ENCODE measurements at regions not wholly inside any gene's neighbourhood (a gene's known extent, or its start where the extent isn't known, plus 50 kb on each side); places are given as distances from the start of the nearest gene placed in this dataset.

- peaks cover 0 to 5% of the 10 kb centered on the region in 2 donors for H3K4me1 ChIP-seq
- no peak overlapping the region for H3K27ac ChIP-seq
- DNase-seq (ENCODE audit: low spot score): no peak
- no peaks in the 10 kb centered on the region for H3K36me3 ChIP-seq
- TF ChIP-seq, protein P1, sequence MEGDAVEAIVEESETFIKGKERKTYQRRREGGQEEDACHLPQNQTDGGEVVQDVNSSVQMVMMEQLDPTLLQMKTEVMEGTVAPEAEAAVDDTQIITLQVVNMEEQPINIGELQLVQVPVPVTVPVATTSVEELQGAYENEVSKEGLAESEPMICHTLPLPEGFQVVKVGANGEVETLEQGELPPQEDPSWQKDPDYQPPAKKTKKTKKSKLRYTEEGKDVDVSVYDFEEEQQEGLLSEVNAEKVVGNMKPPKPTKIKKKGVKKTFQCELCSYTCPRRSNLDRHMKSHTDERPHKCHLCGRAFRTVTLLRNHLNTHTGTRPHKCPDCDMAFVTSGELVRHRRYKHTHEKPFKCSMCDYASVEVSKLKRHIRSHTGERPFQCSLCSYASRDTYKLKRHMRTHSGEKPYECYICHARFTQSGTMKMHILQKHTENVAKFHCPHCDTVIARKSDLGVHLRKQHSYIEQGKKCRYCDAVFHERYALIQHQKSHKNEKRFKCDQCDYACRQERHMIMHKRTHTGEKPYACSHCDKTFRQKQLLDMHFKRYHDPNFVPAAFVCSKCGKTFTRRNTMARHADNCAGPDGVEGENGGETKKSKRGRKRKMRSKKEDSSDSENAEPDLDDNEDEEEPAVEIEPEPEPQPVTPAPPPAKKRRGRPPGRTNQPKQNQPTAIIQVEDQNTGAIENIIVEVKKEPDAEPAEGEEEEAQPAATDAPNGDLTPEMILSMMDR (IDR thresholded peaks at IDR 0.05): no peak
- H3K9me3 ChIP-seq: no peaks in the 10 kb centered on the region
- H3K4me3 ChIP-seq: no peak overlapping the region
- no peaks in the 10 kb centered on the region for H3K27me3 ChIP-seq
Measured at GRCh38 chr1:184219883-184220282, 166.9 kb upstream of the C1orf21 start.

DNA sequence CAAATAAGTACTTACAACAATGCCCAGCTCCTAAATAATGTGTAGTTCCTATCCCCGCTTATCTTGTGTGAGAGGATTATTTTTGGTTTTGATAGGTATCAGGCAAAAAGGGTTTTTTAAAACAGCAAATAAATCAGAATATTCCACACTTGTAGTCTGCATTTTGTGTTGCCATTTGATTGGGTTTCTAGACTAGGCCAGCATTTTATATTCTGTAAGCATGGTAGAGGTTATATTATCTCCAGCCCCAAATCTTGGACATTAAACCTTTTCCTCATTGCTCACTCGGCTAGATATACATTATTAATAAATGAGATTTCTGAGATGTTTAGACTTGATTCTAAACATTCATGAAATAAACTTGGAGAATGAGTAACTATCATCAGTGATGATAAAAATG is 165.7 kb upstream of the C1orf21 start:
- peaks cover 0 to 5% of the 10 kb centered on the region in 2 donors for H3K4me1 ChIP-seq
- H3K27me3 ChIP-seq: no peaks in the 10 kb centered on the region
- no peaks in the 10 kb centered on the region for H3K9me3 ChIP-seq
- no peaks in the 10 kb centered on the region for H3K36me3 ChIP-seq
- DNase-seq (ENCODE audit: low spot score): no peak
- no peak overlapping the region for H3K4me3 ChIP-seq
- TF ChIP-seq, protein P1 (IDR thresholded peaks at IDR 0.05): no peak
- H3K27ac ChIP-seq: no peak overlapping the region

GRCh38 chr1:184222652-184223052 is 164.2 kb upstream of the C1orf21 start:
- H3K27ac ChIP-seq: no peak overlapping the region
- H3K4me3 ChIP-seq: peak overlapping the region in 1 of 2 donors; percentile 33
- H3K9me3 ChIP-seq: no peaks in the 10 kb centered on the region
- H3K36me3 ChIP-seq: no peaks in the 10 kb centered on the region
- DNase-seq (ENCODE audit: low spot score): no peak
- no peaks in the 10 kb centered on the region for H3K27me3 ChIP-seq
- TF ChIP-seq, protein P1 (IDR thresholded peaks at IDR 0.05): peak; percentile 90 to 97
- peaks cover 0 to 5% of the 10 kb centered on the region in 2 donors for H3K4me1 ChIP-seq

GRCh38 chr1:184223216-184223615 is 163.6 kb upstream of the C1orf21 start:
- H3K27me3 ChIP-seq: no peaks in the 10 kb centered on the region
- H3K4me1 ChIP-seq: peaks cover 0 to 5% of the 10 kb centered on the region in 2 donors
- H3K36me3 ChIP-seq: no peaks in the 10 kb centered on the region
- H3K4me3 ChIP-seq: peak overlapping the region in 1 of 2 donors; percentile 33
- no peak overlapping the region for H3K27ac ChIP-seq
- TF ChIP-seq, protein P1 (IDR thresholded peaks at IDR 0.05): no peak
- DNase-seq (ENCODE audit: low spot score): no peak
- H3K9me3 ChIP-seq: no peaks in the 10 kb centered on the region

- Histone ChIP-seq H3K9me3 (peaks cover 0 to 4% of the 10 kb centered on the region in 2 donors), H3K27ac (no peak overlapping the region), H3K27me3 (no peaks in the 10 kb centered on the region), H3K4me3 (no peak overlapping the region), H3K36me3 (no peaks in the 10 kb centered on the region), H3K4me1 (peaks cover 0 to 5% of the 10 kb centered on the region in 2 donors)
- TF ChIP-seq, protein P1 (IDR thresholded peaks at IDR 0.05): no peak
- DNase-seq (ENCODE audit: low spot score): no peak
Measured at GRCh38 chr1:184225283-184226099, 161.3 kb upstream of the C1orf21 start.
